HEK293 (cell line): ENCODE measurements at regions not wholly inside any gene's neighbourhood (a gene's known extent, or its start where the extent isn't known, plus 50 kb on each side); places are given as distances from the start of the nearest gene placed in this dataset.

Source experiments
- CTCF ChIA-PET: fragments of 350-600 bp; formaldehyde crosslinking; extraction: SDS; loops from one replicate; lab custom pipeline; 2021; ENCODE audit warnings: antibody characterized with exemption; lab: Yijun Ruan, JAX
- POLR2A ChIA-PET: fragments of 300-600 bp; formaldehyde crosslinking; extraction: SDS; loops from one replicate; lab custom pipeline; 2020; ENCODE audit warnings: antibody characterized with exemption, inconsistent platforms; lab: Yijun Ruan, JAX
- H3K27ac ChIP-seq: fragments of 200-500 bp; sonication (Bioruptor generic); 2 replicates; pipeline ENCODE4 v1.5.1; 2014; ENCODE audit warnings: low read depth, low read length, control low read depth, inconsistent platforms; ENCODE audit errors: extremely low read depth
- H3K36me3 ChIP-seq, 2 experiments: fragments of 200-500 bp in 1 of 2; sonication (Bioruptor generic) in 1 of 2; 1 replicate in 1 of 2; 2 replicates in 1 of 2; pipeline ENCODE4 v1.5.1; 2014 to 2017; ENCODE audit warnings: inconsistent platforms in 2 of 2, low read length in 2 of 2; ENCODE audit not compliant: control insufficient read depth in 2 of 2, insufficient read depth in 1 of 2
- H3K4me1 ChIP-seq: fragments of 200-500 bp; sonication (Bioruptor generic); 2 replicates; pipeline ENCODE4 v1.5.1; 2014; ENCODE audit warnings: mild to moderate bottlenecking, low read length, inconsistent platforms; ENCODE audit not compliant: control insufficient read depth, insufficient read depth
- H3K4me3 ChIP-seq: 2 replicates; pipeline ENCODE4 v1.5.1; 2011; ENCODE audit warnings: low read depth, mild to moderate bottlenecking, control low read depth, low read length, moderate library complexity
- H3K9me3 ChIP-seq: fragments of 200-500 bp; sonication (Bioruptor generic); 2 replicates; pipeline ENCODE4 v1.5.1; 2014; ENCODE audit warnings: low read depth, low read length, inconsistent platforms; ENCODE audit not compliant: control insufficient read depth, insufficient read depth
- ATF2 ChIP-seq: fragments of 450-650 bp; formaldehyde crosslinking; IDR thresholded peaks from 2 replicates; pipeline ENCODE4 v1.5.1; 2016; ENCODE audit warnings: missing biosample characterization, missing genetic modification characterization, low read depth
- HIC1 ChIP-seq: fragments of 450-650 bp; formaldehyde crosslinking; IDR thresholded peaks from 2 replicates; pipeline ENCODE4 v1.5.1; 2016; ENCODE audit warnings: missing biosample characterization, missing genetic modification characterization
- HOXD13 ChIP-seq: sonication (generic); formaldehyde crosslinking; IDR thresholded peaks from 2 replicates; pipeline ENCODE4 v1.8.0; 2022; ENCODE audit warnings: missing genetic modification reagents, borderline replicate concordance
- KLF10 ChIP-seq: fragments of 450-650 bp; IDR thresholded peaks from 2 replicates; pipeline ENCODE4 v1.5.1; 2018; ENCODE audit warnings: missing biosample characterization, mild to moderate bottlenecking, missing genetic modification characterization
- MYNN ChIP-seq: fragments of 450-650 bp; formaldehyde crosslinking; IDR thresholded peaks from 2 replicates; pipeline ENCODE4 v1.5.1; 2016; ENCODE audit warnings: missing biosample characterization, missing genetic modification characterization, borderline replicate concordance
- TRIM28 ChIP-seq: IDR thresholded peaks from 2 replicates; pipeline ENCODE4 v1.6.1; 2011; ENCODE audit warnings: low read length, control low read depth, borderline replicate concordance
- ZBTB21 ChIP-seq: fragments of 450-650 bp; formaldehyde crosslinking; IDR thresholded peaks from 2 replicates; pipeline ENCODE4 v1.5.1; 2017; ENCODE audit warnings: missing biosample characterization, missing genetic modification characterization
- ZBTB7A ChIP-seq: fragments of 450-650 bp; formaldehyde crosslinking; IDR thresholded peaks from 2 replicates; pipeline ENCODE4 v1.5.1; 2016; ENCODE audit warnings: low read depth, missing biosample characterization, missing genetic modification characterization
- ZFHX2 ChIP-seq: fragments of 450-650 bp; formaldehyde crosslinking; conservative IDR thresholded peaks from 2 replicates; pipeline ENCODE4 v1.5.1; 2016; ENCODE audit warnings: missing biosample characterization, missing genetic modification characterization
- ZFP3 ChIP-seq: fragments of 450-650 bp; formaldehyde crosslinking; IDR thresholded peaks from 2 replicates; pipeline ENCODE4 v1.5.1; 2016; ENCODE audit warnings: low read depth, missing biosample characterization, missing genetic modification characterization
- ZFP69B ChIP-seq: fragments of 450-650 bp; formaldehyde crosslinking; IDR thresholded peaks from 2 replicates; pipeline ENCODE4 v1.5.1; 2016; ENCODE audit warnings: missing biosample characterization, missing genetic modification characterization
- ZNF146 ChIP-seq: fragments of 450-650 bp; formaldehyde crosslinking; IDR thresholded peaks from 2 replicates; pipeline ENCODE4 v1.5.1; 2016; ENCODE audit warnings: missing biosample characterization, missing genetic modification characterization
- ZNF211 ChIP-seq: fragments of 450-650 bp; formaldehyde crosslinking; IDR thresholded peaks from 2 replicates; pipeline ENCODE4 v1.5.1; 2016; ENCODE audit warnings: low read depth, missing biosample characterization, missing genetic modification characterization
- ZNF214 ChIP-seq: fragments of 450-650 bp; formaldehyde crosslinking; IDR thresholded peaks from 2 replicates; pipeline ENCODE4 v1.5.1; 2017; ENCODE audit warnings: missing biosample characterization, mild to moderate bottlenecking, missing genetic modification characterization, borderline replicate concordance
- ZNF221 ChIP-seq: fragments of 450-650 bp; formaldehyde crosslinking; IDR thresholded peaks from 2 replicates; pipeline ENCODE4 v1.5.1; 2017; ENCODE audit warnings: missing biosample characterization, missing genetic modification characterization, borderline replicate concordance
- ZNF23 ChIP-seq: fragments of 450-650 bp; formaldehyde crosslinking; IDR thresholded peaks from 2 replicates; pipeline ENCODE4 v1.5.1; 2016; ENCODE audit warnings: missing biosample characterization, missing genetic modification characterization, borderline replicate concordance
- ZNF248 ChIP-seq: fragments of 450-650 bp; formaldehyde crosslinking; IDR thresholded peaks from 2 replicates; pipeline ENCODE4 v1.5.1; 2017; ENCODE audit warnings: missing biosample characterization, missing genetic modification characterization
- ZNF416 ChIP-seq: fragments of 450-650 bp; formaldehyde crosslinking; IDR thresholded peaks from 2 replicates; pipeline ENCODE4 v1.5.1; 2016; ENCODE audit warnings: missing biosample characterization, missing genetic modification characterization
- ZNF473 ChIP-seq: fragments of 450-650 bp; formaldehyde crosslinking; IDR thresholded peaks from 2 replicates; pipeline ENCODE4 v1.5.1; 2017; ENCODE audit warnings: missing biosample characterization, missing genetic modification characterization
- ZNF48 ChIP-seq: fragments of 450-650 bp; formaldehyde crosslinking; IDR thresholded peaks from 2 replicates; pipeline ENCODE4 v1.5.1; 2016; ENCODE audit warnings: missing biosample characterization, missing genetic modification characterization
- ZNF580 ChIP-seq: fragments of 450-650 bp; formaldehyde crosslinking; IDR thresholded peaks from 2 replicates; pipeline ENCODE4 v1.5.1; 2016; ENCODE audit warnings: missing biosample characterization, missing genetic modification characterization
- ZNF76 ChIP-seq: fragments of 450-650 bp; formaldehyde crosslinking; IDR thresholded peaks from 2 replicates; pipeline ENCODE4; 2016; ENCODE audit warnings: low read depth, missing biosample characterization, missing genetic modification characterization, borderline replicate concordance
- ZNF776 ChIP-seq: fragments of 450-650 bp; formaldehyde crosslinking; IDR thresholded peaks from 2 replicates; pipeline ENCODE4 v1.5.0; 2017; ENCODE audit warnings: missing biosample characterization, missing genetic modification characterization, borderline replicate concordance
- ZNF830 ChIP-seq: fragments of 450-650 bp; IDR thresholded peaks from 2 replicates; pipeline ENCODE4 v1.5.0; 2018; ENCODE audit warnings: missing biosample characterization, missing genetic modification characterization, low read depth, mild to moderate bottlenecking, moderate library complexity
- ZNF843 ChIP-seq: fragments of 450-650 bp; formaldehyde crosslinking; IDR thresholded peaks from 2 replicates; pipeline ENCODE4 v1.5.1; 2016; ENCODE audit warnings: missing biosample characterization, missing genetic modification characterization
- ZSCAN23 ChIP-seq: fragments of 450-650 bp; formaldehyde crosslinking; IDR thresholded peaks from 2 replicates; pipeline ENCODE4 v1.5.1; 2016; ENCODE audit warnings: missing biosample characterization, missing genetic modification characterization
- TF ChIP-seq, protein P1 (sequence below): fragments of 450-650 bp; formaldehyde crosslinking; IDR thresholded peaks from 2 replicates; pipeline ENCODE4 v1.5.1; 2016; ENCODE audit warnings: missing biosample characterization, missing genetic modification characterization
- TF ChIP-seq, protein P2 (sequence below): fragments of 450-650 bp; formaldehyde crosslinking; IDR thresholded peaks from 2 replicates; pipeline ENCODE4 v1.5.1; 2016; ENCODE audit warnings: missing biosample characterization, missing genetic modification characterization
- TF ChIP-seq, protein P3 (sequence below): fragments of 450-650 bp; formaldehyde crosslinking; IDR thresholded peaks from 2 replicates; pipeline ENCODE4 v1.5.1; 2016; ENCODE audit warnings: missing biosample characterization, missing genetic modification characterization

- TF ChIP-seq ZNF214 (tag by site-specific recombination) (no peak), ZBTB21 (tag by site-specific recombination) (no peak), ZBTB7A (tag by site-specific recombination) (no peak), ZNF473 (tag by site-specific recombination) (no peak), ZNF221 (tag by site-specific recombination) (no peak), ZNF48 (no peak), ZNF830 (no peak), TRIM28 (no peak), HOXD13 (CRISPR knock-in tag) (no peak), ZNF580 (no peak), ZNF211 (tag by site-specific recombination) (no peak), ZNF248 (tag by site-specific recombination) (no peak), ZNF76 (tag by site-specific recombination) (no peak), HIC1 (no peak)
- TF ChIP-seq, protein P1, sequence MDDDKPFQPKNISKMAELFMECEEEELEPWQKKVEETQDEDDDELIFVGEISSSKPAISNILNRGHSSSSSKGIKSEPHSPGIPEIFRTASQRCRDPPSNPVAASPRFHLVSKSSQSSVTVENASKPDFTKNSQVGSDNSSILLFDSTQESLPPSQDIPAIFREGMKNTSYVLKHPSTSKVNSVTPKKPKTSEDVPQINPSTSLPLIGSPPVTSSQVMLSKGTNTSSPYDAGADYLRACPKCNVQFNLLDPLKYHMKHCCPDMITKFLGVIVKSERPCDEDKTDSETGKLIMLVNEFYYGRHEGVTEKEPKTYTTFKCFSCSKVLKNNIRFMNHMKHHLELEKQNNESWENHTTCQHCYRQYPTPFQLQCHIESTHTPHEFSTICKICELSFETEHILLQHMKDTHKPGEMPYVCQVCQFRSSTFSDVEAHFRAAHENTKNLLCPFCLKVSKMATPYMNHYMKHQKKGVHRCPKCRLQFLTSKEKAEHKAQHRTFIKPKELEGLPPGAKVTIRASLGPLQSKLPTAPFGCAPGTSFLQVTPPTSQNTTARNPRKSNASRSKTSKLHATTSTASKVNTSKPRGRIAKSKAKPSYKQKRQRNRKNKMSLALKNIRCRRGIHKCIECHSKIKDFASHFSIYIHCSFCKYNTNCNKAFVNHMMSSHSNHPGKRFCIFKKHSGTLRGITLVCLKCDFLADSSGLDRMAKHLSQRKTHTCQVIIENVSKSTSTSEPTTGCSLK (tag by site-specific recombination) = no peak
- TF ChIP-seq, protein P2, sequence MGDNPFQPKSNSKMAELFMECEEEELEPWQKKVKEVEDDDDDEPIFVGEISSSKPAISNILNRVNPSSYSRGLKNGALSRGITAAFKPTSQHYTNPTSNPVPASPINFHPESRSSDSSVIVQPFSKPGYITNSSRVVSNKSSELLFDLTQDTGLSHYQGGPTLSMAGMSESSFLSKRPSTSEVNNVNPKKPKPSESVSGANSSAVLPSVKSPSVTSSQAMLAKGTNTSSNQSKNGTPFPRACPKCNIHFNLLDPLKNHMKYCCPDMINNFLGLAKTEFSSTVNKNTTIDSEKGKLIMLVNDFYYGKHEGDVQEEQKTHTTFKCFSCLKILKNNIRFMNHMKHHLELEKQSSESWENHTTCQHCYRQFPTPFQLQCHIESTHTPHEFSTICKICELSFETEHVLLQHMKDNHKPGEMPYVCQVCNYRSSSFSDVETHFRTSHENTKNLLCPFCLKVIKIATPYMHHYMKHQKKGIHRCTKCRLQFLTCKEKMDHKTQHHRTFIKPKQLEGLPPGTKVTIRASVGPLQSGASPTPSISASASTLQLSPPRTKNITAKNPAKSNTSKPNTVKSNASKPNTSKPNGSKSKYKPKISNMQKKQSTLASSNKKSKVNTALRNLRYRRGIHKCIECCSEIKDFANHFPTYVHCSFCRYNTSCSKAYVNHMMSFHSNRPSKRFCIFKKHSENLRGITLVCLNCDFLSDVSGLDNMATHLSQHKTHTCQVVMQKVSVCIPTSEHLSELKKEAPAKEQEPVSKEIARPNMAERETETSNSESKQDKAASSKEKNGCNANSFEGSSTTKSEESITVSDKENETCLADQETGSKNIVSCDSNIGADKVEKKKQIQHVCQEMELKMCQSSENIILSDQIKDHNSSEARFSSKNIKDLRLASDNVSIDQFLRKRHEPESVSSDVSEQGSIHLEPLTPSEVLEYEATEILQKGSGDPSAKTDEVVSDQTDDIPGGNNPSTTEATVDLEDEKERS (tag by site-specific recombination) = no peak
Observed at GRCh38 chr19:31910224-31910623, 435.2 kb upstream of the ZNF507 start (continued).

- Histone ChIP-seq H3K4me3 (no peak overlapping the region), H3K4me1 (no peaks in the 10 kb centered on the region), H3K9me3 (no peaks in the 10 kb centered on the region; the same call in 1 of the 2 replicates), H3K27ac (no peak overlapping the region), H3K36me3 (peaks cover 0 to 3% of the 10 kb centered on the region in 2 experiments; a peak in 2 of 3 replicates)
- CTCF ChIA-PET = interaction anchor here (0.5 to 1.2 kb wide), 2 partner anchors 314 to 550 kb away, joined by 3 read pairs; no protein-coding TSS in a partner anchor
- POLR2A ChIA-PET = no interaction called here
- TF ChIP-seq ZNF776 (tag by site-specific recombination) (no peak), ZSCAN23 (tag by site-specific recombination) (no peak), ZNF248 (tag by site-specific recombination) (no peak), MYNN (tag by site-specific recombination) (no peak), KLF10 (tag by site-specific recombination) (no peak), ZFP3 (tag by site-specific recombination) (no peak), ZFP69B (tag by site-specific recombination) (no peak), ZNF843 (tag by site-specific recombination) (no peak), ZFHX2 (tag by site-specific recombination) (no peak), TRIM28 (no peak), ZNF146 (tag by site-specific recombination) (no peak), ZNF23 (tag by site-specific recombination) (no peak), ZNF416 (tag by site-specific recombination) (no peak), ATF2 (tag by site-specific recombination) (no peak)
- TF ChIP-seq, protein P3, sequence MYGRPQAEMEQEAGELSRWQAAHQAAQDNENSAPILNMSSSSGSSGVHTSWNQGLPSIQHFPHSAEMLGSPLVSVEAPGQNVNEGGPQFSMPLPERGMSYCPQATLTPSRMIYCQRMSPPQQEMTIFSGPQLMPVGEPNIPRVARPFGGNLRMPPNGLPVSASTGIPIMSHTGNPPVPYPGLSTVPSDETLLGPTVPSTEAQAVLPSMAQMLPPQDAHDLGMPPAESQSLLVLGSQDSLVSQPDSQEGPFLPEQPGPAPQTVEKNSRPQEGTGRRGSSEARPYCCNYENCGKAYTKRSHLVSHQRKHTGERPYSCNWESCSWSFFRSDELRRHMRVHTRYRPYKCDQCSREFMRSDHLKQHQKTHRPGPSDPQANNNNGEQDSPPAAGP (tag by site-specific recombination) = no peak
Observed at GRCh38 chr19:31911577-31911976, 433.8 kb upstream of the ZNF507 start.
